Stimulated activated CD8-positive, alpha-beta memory T cell treated with anti-CD3 and anti-CD28 coated beads, Interleukin-12 subunit alpha, Interleukin-12 subunit beta, amount 100 ng/mL, for 24 hours (primary cell): ENCODE measurements at regions not wholly inside any gene's neighbourhood (a gene's known extent, or its start where the extent isn't known, plus 50 kb on each side); places are given as distances from the start of the nearest gene placed in this dataset.

Source experiments
- DNase-seq: peaks from one replicate; pipeline ENCODE4 v3.0.0-alpha.2; 2020; ENCODE audit errors: extremely low read depth

- no peak for DNase-seq
These were observed 60.9 kb upstream of the CHRM2 start for GRCh38 chr7:136807598-136807997.

- no peak for DNase-seq
These were observed 65.4 kb upstream of the CHRM2 start for GRCh38 chr7:136803028-136803427.

GRCh38 chr7:136783934-136784333 lies 84.5 kb upstream of the CHRM2 start:
- no peak for DNase-seq

DNA sequence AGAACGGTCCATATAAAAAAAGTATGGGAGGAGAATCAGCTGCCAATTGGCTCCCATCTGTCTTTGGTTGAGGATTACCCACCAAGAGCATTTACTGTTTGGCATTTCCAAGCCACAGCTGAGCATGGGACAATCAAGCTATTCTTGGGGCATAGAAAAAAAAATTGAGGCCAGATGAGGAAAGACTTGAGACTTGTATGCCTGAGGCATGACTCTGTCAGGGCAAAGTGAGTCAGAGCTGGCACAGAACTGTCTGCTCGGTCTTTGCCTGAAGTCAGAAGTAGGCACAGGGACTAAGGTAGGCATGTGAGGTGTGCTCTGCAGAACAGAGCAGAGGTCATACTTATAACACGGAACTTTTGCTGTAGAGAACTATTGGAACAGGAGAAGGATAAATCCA lies 126.5 kb upstream of the CHRM2 start:
- no peak for DNase-seq

- DNase-seq: no peak
These were observed 139.5 kb upstream of the CHRM2 start for GRCh38 chr7:136728945-136729344.

DNA sequence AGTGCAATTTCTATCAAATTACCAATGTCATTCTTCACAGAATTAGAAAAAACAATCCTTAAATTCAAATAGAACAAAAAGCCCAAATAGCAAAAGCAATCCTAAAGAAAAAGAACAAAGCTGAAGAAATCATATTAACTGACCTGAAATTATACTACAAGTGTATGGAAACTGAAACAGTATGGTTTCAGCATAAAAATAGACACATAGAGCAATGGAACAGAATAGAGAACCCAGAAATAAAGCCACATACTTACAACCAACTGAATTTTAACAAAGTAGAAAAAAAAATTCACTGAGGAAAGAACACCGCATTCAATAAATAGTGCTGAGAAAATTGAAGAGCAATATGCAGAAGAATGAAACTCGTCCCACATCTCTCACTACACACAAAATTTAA lies 142.0 kb upstream of the CHRM2 start:
- no peak for DNase-seq

DNA sequence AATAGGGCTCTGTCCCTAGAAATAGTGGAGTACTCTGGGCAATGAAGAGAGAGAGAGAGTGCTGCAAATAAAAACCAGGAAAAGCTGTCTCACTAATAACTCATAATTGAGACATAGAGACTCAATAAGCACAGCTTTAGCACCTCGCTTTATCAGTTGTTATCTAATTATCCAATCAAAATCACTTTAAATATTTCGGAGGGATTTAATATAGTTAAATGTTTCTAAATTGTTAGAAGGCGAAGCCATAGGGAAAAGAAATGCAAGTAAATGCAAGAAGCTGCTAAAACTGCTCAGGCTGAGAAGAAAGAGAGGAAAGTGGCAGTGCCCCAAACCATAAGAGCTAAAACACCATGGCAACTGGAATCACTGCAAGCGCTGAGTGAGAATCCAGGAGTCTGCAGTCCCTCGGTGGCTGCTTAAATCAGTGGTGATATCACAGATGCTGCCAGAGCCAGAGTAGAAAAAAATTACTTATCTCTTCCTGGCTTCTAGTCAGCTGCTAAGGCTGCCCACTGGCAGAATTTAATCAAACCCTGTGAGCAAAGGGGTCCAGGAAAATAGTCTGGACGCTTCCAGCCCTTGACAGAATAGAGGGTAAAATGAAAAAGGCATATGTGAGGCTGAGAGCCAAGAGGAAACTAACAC lies 150.4 kb upstream of the CHRM2 start:
- no peak for DNase-seq

DNA sequence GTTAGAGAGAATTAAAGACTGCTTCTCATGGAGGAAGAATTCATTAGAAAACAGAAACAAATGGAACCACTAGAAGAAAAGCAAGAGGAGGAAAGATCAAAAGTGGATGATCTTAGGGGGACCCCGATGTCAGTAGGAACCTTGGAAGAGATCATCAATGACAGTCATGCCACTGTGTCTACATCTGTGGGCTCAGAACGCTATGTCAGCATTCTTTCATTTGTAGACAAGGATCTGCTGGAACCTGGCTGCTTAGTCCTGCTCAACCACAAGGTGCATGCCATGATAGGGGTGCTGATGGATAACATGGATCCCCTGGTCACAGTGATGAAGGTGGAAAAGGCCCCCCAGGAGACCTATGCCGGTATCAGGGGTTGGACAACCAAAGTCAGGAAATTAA lies 154.4 kb upstream of the CHRM2 start:
- no peak for DNase-seq

DNA sequence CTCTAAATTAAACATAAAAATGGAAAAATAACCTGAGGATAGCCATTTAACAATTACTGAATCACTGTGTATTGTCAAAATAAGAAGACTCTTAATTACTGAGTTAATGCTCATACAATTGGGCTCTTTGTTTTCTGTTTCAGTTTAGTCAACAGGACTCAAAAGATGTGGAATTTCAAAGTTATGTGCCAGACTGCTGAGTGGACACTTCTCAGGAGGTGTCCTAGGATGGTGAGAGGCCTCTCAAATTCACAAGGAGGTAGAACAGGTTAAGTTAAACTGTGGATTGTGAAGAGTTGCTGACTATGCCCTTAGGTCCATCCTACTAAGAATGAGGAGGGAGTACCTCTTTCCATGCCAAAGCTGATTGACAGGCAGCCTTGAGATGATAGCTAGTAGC lies 157.7 kb upstream of the CHRM2 start:
- no peak for DNase-seq

- no peak for DNase-seq
These were observed 158.6 kb upstream of the CHRM2 start for GRCh38 chr7:136709876-136710275.

DNA sequence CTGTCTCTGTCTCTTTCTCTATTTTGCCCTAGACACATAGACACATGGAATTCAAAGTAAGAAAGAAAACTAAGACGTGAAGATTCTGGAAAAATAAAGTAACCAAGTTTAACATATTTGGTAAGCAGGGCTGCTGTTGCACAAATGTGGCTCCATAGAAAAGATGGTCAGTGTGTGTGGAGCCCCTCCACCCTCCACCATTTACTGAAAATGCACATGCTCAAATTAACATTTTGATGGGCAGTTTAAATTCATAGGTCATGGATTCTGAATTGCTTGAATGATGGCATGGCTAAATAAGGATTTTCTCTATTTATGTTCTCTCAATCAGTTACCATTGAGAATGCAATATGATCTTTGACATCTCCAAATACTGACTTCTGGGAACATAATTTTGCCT lies 165.5 kb upstream of the CHRM2 start:
- no peak for DNase-seq

DNA sequence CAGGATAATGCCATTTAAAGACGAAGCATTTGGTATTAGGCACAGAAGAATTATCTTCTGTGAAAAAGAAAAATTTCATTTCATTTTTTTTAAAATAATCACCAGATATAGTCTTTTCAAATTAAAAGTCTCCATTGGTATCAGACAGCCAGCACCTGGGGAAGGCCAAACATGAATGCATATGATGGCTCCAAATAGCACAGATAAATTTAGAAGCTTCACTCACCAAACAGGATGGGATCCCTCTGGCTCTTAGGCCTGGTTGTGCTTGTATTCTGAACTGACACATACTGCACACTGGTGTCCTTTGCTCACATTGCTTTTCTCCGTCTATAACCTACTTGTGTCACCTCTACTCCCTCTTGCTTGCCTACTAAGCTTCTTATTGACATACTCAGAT lies 169.5 kb upstream of the CHRM2 start:
- no peak for DNase-seq

DNA sequence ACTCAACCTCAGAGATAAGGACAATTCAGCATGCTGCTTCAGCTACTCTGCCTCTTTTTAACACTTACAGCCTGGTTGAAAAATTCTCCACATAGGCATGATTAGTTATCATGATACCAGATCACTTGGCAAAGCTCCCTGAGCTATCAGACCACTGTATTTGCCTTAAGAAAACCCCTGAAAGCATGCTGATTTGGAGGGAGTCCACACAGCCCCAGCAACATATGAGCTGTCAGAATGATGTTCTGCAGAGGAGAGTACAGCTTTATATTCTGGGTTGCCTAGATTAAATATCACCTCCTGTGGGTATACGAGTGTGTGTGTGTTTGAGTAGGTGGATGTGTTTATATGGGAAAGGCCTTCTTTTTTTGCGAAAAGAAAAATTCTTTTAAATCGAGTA lies 170.2 kb upstream of the CHRM2 start:
- DNase-seq: no peak

- DNase-seq: no peak
These were observed 171.2 kb upstream of the CHRM2 start for GRCh38 chr7:136697271-136697670.

- DNase-seq: no peak
These were observed 175.0 kb upstream of the CHRM2 start for GRCh38 chr7:136693166-136694119.

DNA sequence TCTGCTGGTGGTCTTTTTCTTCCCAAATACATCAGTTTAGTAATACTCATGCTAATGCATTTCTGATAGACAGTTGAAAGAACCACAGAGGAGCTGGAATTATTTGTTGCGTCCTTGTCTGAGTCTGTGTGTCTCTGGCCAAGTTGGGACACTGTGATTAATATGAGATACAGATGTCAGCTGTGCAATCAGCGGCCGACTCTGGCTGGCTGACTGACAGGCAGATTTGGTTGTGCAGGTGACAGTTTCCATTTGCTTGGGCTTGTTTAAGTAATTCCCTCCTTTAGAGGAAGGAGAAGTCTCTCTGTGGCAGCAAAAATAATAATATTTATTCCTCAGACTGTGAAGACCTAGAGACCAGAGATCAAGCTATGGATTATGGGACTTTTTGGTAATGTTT lies 176.2 kb upstream of the CHRM2 start:
- no peak for DNase-seq

- DNase-seq: no peak
These were observed 179.9 kb upstream of the CHRM2 start for GRCh38 chr7:136688601-136689000.

DNA sequence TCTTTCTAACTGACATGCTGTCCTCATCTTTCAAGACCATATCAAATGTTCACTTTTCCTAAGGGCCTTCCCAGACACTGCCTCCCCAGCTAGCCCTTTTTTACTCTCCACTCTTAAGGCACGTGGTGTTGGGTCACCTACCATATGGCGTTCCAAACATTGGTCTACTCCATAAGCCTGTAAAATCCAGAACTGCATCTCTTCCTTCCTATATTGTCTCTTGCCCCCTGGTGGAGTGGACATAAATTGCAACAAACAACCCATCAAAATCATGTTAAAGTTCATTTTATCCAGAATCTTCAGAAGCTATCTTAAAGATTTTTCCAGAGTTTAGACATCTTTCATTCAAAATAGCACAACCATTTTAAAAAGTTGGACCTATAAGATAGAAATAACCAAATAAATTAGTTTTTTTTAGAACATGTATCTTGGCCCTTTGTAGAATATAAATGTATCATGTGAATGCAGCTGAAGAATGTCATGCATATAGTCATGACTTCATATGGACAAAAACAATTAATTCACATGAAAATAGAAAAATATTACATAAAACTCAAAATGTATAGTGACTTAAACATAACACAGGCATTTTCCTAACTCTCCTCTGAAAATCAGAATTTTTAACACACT lies 180.6 kb upstream of the CHRM2 start:
- DNase-seq: no peak

DNA sequence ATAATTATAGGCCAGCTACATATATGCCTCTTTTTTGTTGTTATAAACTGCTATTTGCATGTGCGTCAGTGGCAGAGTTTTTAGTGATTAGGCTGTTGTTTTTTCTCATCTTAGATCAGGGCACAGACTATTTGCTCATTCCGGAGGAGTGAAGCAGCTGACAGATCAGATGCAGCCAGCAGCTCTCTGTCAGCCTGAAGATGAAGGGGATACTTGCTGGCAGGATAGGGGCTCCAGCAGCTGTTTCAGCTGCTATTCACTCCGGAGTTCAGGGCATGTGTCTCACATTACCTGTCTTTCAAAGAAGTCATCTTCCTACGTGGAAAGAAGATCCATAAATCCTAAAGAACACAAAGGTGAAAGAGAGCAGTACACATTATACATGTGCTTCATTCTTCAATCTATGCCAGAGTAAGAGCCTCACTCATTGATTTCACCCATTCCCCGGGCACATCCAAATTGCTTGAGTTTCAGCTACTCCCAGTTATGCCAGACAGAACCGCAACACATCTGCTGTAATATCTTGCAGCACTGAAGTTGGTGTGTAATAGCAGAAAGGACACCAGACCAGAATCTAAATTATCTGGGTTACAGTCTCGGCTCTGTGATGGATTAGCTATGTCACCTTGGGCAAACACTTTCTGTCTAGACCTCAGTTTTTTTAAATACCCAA lies 182.8 kb upstream of the CHRM2 start:
- no peak for DNase-seq

- no peak for DNase-seq
These were observed 190.7 kb upstream of the CHRM2 start for GRCh38 chr7:136677471-136678365.

DNA sequence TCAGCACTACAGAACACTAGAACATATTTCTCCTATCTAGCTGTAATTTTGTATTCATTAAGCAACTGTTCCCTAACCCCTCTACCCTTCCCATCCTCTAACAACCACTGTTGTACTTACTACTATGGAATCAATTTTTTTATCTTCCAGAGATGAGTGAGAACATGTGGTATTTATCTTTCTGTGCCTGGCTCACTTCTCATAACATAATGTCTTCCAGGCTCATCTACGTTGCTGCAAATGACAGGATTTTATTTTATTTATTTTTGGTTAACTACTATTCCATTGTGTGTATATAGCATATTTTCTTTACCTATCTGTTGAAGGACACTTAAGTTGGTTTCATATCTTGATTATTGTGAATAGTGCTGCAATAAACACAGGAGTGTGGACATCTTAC lies 200.9 kb upstream of the CHRM2 start:
- DNase-seq: no peak
